Esophagus (tissue), 2 donors: ENCODE measurements at regions not wholly inside any gene's neighbourhood (a gene's known extent, or its start where the extent isn't known, plus 50 kb on each side); places are given as distances from the start of the nearest gene placed in this dataset.

ENCODE experiments used
- H3K27ac ChIP-seq, 2 donors: one replicate each; pipeline ENCODE4 v1.5.1; 2013; ENCODE audit warnings: low read depth in 2 of 2, mild to moderate bottlenecking in 2 of 2, inconsistent platforms in 1 of 2, low read length in 1 of 2, moderate library complexity in 1 of 2
- H3K27me3 ChIP-seq, 2 donors: one replicate each; pipeline ENCODE4 v1.6.1; 2013; ENCODE audit warnings: low read length in 2 of 2, control low read depth in 1 of 2, mild to moderate bottlenecking in 1 of 2; ENCODE audit not compliant: insufficient read depth in 2 of 2, control insufficient read depth in 1 of 2
- H3K36me3 ChIP-seq, 2 donors: one replicate each; pipeline ENCODE4 v1.6.1; 2013; ENCODE audit warnings: low read length in 1 of 2; ENCODE audit not compliant: control insufficient read depth in 2 of 2, insufficient read depth in 2 of 2
- H3K4me1 ChIP-seq, 2 donors: one replicate each; pipeline ENCODE4 v1.6.1; 2013; ENCODE audit warnings: low read length in 1 of 2; ENCODE audit not compliant: control insufficient read depth in 2 of 2, insufficient read depth in 2 of 2
- H3K4me3 ChIP-seq, 2 donors: one replicate each; pipeline ENCODE4 v1.5.1; 2013; ENCODE audit warnings: low read length in 2 of 2, mild to moderate bottlenecking in 2 of 2, low read depth in 1 of 2, moderate library complexity in 1 of 2
- H3K9me3 ChIP-seq, 2 donors: one replicate each; pipeline ENCODE4 v1.6.1; 2013; ENCODE audit warnings: mild to moderate bottlenecking in 2 of 2, low read depth in 1 of 2, low read length in 1 of 2, moderate library complexity in 1 of 2; ENCODE audit not compliant: control insufficient read depth in 2 of 2, insufficient read depth in 1 of 2
- WGBS, 2 donors: extraction: QIAGEN DNeasy Blood & Tissue Kit; methylation state at CpG; one replicate each; pipeline ENCODE4 v1.1.7; 2013; 5-methylcytosine and 5-hydroxymethylcytosine counted together
- donor health status: healthy with polysubstance abuse.
- donor health status: Bipolar disorder and iron deficiency.

DNA sequence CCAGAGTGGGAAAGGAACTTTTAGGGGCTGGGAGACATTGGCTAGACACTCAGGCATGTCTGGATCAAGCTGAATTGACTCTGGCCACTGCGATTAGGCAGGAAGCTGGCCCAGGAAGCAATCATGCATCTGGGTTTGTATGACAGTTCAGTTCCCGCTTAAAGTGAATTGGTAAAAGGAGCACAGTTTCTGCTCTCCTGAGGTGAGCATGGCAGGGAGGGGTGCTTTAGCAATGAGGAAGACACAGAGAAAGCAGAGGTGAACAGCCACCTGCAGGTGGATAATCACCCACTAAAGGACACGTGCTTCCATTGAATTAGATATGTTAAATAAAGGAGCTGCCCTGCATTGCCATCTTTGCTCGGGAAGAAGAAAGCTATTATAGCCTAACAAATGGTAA lies 248.1 kb upstream of the MAP3K1 start:
- no peaks in the 10 kb centered on the region for H3K27me3 ChIP-seq
- H3K9me3 ChIP-seq = no peaks in the 10 kb centered on the region
- H3K4me1 ChIP-seq = peaks cover 0 to 13% of the 10 kb centered on the region in 2 donors
- no peaks in the 10 kb centered on the region for H3K36me3 ChIP-seq
- 88 to 90% methylated on average over 4 of the region's 4 CpGs for WGBS, 2 donors
- no peak overlapping the region for H3K27ac ChIP-seq
- no peak overlapping the region for H3K4me3 ChIP-seq

DNA sequence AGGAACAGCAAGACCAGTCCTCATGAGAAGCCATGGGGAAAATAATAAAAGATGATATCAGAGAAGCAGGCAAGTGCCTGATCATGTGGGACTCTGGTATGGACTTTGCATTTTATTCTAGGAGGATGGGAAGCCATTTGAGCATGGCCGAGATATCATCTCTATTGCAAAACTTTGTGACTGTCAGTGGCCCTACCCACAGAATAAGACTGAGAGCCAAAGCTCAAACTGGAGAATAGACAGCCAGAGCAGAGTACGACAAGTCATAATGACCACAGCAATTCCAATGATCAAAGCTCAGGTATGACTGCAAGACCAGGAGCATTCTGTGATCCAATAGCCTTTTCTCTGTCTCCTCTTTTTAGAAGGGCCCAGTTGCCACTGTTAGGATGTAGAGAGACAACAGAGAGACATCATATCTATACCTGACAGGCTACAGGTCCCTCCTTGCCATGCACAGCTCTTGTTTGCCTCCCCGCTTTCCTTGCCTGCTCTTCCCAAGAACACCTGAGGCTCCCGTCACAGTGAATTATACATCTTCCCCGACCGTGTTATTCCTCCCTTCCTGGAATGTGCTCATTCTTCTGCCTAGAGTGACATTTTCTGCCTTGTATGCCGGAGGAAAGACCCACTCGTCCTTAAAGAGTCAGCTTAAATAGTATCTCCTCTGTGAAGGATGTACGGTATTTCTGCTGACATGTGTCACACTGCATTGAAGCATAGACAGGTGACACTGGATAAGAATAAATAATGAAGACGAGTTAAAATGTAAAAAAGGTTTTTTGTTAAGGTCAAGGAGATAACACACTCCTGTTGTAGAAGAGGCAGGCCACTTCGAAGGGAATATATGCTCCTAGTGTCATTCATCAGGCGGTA lies 248.7 kb upstream of the MAP3K1 start:
- Histone ChIP-seq H3K27me3 (no peaks in the 10 kb centered on the region), H3K36me3 (no peaks in the 10 kb centered on the region), H3K27ac (no peak overlapping the region), H3K9me3 (no peaks in the 10 kb centered on the region), H3K4me1 (peaks cover 0 to 13% of the 10 kb centered on the region in 2 donors), H3K4me3 (no peak overlapping the region)
- 89% methylated on average over 12 of the region's 12 CpGs for WGBS, 2 donors

DNA sequence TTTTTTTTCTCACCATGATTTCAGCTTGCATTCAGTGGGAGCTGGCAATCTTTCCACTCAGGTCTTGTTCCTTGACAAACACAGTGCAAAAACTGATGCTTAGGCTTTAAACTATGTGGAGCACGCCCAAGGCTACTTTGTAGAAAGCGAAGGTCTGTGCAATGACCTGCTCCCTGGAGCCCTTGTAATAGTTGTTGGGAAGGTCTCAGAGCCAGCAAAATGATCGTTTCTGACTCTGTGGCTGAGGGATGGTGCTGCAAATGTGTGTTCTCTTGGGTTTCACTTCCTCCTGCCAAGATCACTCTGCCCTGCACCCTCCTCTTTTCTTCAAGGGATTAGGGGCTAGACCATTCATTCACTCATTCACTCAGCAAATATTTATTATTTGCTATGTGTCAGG lies 249.7 kb upstream of the MAP3K1 start:
- peak overlapping the region in 1 of 2 donors; percentile 22 for H3K27ac ChIP-seq
- WGBS, 2 donors = 36 to 51% methylated on average over 3 of the region's 3 CpGs
- H3K4me1 ChIP-seq = peaks cover 0 to 10% of the 10 kb centered on the region in 2 donors
- no peaks in the 10 kb centered on the region for H3K36me3 ChIP-seq
- no peaks in the 10 kb centered on the region for H3K9me3 ChIP-seq
- no peak overlapping the region for H3K4me3 ChIP-seq
- no peaks in the 10 kb centered on the region for H3K27me3 ChIP-seq

DNA sequence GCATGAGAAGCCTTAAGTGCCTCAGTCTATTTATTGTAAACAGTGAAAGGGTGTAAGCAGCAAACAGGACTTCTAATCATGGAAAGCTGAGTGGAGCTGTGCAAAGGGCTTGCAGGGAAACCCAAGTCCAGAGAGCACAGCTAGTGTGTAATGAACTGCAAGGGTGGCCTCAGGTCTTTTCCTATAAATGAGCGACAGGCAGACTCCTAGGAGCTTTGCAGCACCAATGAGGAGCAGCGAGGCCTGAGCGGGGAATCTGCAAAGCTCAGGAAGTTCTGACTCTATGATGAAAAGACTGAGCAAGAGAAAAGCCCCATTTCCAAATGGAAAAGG lies 250.1 kb upstream of the MAP3K1 start:
- H3K27ac ChIP-seq = no peak overlapping the region
- 75 to 79% methylated on average over 3 of the region's 3 CpGs for WGBS, 2 donors
- H3K4me1 ChIP-seq = peaks cover 0 to 7% of the 10 kb centered on the region in 2 donors

DNA sequence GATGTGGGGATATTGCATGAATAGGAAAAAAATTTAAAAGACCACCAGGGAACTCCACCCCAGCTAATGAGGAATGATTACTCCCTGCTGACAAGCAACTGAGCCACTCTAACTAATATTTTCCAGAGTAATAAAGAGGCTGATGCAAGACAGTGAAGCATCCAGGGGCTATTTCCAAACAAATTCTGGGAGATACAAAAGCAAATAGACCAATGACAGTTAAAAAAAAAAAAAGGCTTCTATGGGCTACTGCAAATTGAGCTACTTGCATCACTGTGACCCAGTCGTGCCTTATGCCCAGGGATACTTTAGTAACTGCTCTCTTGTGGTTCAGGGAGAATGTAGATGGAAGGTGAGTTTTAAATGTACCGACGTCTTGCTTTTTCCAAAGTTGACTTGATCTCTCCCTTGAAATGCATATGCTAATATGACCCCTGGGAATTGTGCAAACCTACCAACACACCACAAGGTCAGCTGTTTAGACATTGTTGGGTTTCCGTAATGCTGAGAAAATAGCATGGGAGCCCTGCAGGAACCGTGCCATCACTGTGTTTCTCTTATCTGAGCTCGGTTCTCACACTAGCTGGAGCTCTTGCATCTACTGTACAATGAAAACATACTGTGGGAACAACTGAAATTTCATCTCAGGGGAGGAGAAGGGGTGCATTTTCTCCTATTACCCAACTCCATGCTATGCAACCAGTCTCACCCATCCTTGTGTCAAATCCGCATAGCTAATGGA lies 250.6 kb upstream of the MAP3K1 start:
- Histone ChIP-seq H3K36me3 (no peaks in the 10 kb centered on the region), H3K27ac (no peak overlapping the region), H3K27me3 (no peaks in the 10 kb centered on the region), H3K4me1 (peaks cover 0 to 7% of the 10 kb centered on the region in 2 donors), H3K4me3 (no peak overlapping the region), H3K9me3 (no peaks in the 10 kb centered on the region)
- 70 to 74% methylated on average over 7 of the region's 7 CpGs for WGBS, 2 donors

More for the DNA sequence above, 250.1 kb upstream of the MAP3K1 start:
- no peaks in the 10 kb centered on the region for H3K9me3 ChIP-seq
- H3K27me3 ChIP-seq = no peaks in the 10 kb centered on the region
- H3K36me3 ChIP-seq = no peaks in the 10 kb centered on the region
- no peak overlapping the region for H3K4me3 ChIP-seq

DNA sequence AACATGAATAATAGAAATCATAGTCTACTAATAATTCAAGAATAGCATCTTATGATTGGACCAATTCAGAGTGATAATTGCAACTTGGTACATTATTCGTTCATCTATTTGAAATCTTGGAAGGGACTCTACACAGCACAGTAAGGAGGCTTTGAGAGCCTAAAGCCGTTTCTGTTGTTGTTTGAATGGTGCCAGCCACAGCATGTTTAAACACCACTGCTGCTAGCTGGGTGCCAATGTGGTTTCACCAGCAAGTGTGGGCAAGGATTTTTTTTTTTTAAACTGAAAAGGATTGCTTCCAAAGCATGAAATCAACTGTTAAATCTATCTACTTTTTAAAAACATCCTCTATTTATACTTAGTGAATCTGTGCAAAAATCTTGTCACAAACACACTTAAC lies 253.9 kb upstream of the MAP3K1 start:
- Histone ChIP-seq H3K27me3 (no peaks in the 10 kb centered on the region), H3K4me1 (peaks cover 0 to 7% of the 10 kb centered on the region in 2 donors), H3K9me3 (no peaks in the 10 kb centered on the region), H3K27ac (peak overlapping the region in 1 of 2 donors; percentile 30), H3K4me3 (no peak overlapping the region), H3K36me3 (no peaks in the 10 kb centered on the region)
- 38 to 57% methylated on average over 2 of the region's 2 CpGs for WGBS, 2 donors

DNA sequence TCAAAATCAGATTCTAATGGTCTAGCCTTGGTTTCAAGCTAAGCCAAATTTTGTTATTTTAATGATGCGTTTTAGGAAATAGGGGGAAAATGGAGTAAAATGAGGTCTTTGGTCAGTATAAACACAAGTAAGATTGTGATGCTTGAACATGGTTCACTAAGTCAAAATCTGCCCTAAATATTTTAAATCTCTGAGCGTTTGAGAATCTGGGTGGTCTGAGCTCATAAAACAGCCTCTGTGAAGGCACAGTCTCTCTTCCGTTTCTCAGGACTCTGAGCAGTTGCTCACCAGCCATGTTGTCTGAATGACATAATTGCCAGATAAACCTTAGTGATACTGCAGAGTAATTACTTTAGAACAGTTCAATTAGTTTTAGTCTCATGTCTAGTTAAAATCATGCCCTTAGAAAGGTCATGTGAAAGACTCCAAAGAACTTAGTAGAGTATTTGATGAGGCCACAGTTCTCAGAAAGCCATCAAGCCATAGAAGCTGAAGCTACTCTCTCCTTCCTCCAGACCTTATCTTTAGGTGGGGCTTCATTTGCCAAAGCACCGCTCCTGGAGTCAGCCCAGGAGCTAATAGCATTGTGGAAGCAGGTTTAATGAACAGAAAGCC lies 257.1 kb upstream of the MAP3K1 start:
- Histone ChIP-seq H3K36me3 (no peaks in the 10 kb centered on the region), H3K27ac (no peak overlapping the region), H3K4me1 (no peaks in the 10 kb centered on the region), H3K9me3 (no peaks in the 10 kb centered on the region), H3K4me3 (no peak overlapping the region), H3K27me3 (no peaks in the 10 kb centered on the region)
- WGBS, 2 donors = 77 to 79% methylated on average over 4 of the region's 4 CpGs

DNA sequence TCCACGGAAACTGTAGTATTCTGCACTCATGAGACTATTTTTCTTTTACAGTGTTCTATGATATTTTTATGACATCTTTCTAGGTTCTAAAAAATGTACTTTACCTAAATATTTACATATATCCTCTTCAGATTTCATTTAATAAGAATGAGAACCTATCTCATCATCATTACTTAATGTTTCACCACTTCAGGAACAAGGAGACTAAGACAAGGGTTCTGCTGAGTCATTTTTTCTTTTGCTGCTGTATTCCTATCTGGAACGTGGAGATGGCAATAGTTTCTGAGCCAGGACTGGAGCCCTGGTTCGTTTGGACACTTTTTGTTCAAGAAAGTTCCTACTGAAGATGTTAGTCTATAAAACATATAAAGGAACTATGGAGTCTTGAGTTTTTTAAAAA lies 258.2 kb upstream of the MAP3K1 start:
- no peaks in the 10 kb centered on the region for H3K27me3 ChIP-seq
- no peaks in the 10 kb centered on the region for H3K36me3 ChIP-seq
- H3K9me3 ChIP-seq = no peaks in the 10 kb centered on the region
- H3K4me3 ChIP-seq = no peak overlapping the region
- WGBS, 2 donors = 43 to 48% methylated on average over 3 of the region's 3 CpGs
- H3K27ac ChIP-seq = no peak overlapping the region
- H3K4me1 ChIP-seq = peaks cover 0 to 3% of the 10 kb centered on the region in 2 donors

DNA sequence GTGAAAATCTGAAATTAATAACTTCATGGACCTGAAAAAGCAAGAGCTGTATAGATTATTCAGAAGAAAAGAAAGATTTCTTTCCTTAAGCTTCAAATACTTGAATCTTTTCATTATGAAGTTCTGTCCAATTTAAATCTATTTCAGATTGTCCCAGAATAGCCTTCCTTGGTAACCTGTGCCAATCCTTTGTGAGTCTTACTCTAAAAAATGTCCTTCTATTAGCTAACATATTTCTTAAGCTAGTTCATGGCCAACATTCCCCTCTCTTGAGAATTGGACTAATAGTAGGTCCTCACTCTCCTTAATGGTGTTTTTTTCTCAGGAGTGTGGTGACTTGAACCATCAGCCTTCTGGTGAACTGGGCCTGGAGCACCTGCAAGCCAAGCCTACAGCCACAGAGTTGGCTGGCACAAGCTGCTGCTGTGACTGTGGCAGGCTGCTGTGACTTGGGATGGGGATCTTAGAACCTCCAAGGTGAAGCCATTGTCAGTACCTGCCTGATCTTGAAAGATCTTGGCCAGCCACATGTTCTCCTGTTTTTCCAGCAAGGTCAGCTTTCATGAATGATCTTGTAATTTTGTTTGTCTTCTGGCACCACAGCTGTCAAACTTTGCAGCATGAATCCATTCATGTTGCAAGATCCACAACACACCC lies 262.6 kb upstream of the MAP3K1 start:
- Histone ChIP-seq H3K4me3 (no peak overlapping the region), H3K4me1 (peaks cover 2 to 6% of the 10 kb centered on the region in 2 donors), H3K9me3 (no peaks in the 10 kb centered on the region), H3K27ac (peak overlapping the region; percentile 58 to 74), H3K27me3 (no peaks in the 10 kb centered on the region), H3K36me3 (no peaks in the 10 kb centered on the region)
